Activated naive CD8-positive, alpha-beta T cell treated with anti-CD3 and anti-CD28 coated beads, Interleukin-2, amount 50 U/mL, for 16 hours (primary cell): ENCODE measurements at regions not wholly inside any gene's neighbourhood (a gene's known extent, or its start where the extent isn't known, plus 50 kb on each side); places are given as distances from the start of the nearest gene placed in this dataset.
"Not testable (repeated sequence)": the region's sequence is repeated elsewhere in the genome, so short reads cannot be mapped to it uniquely, and the experiment has no call there.

ENCODE experiments used
- DNase-seq: peaks from one replicate; pipeline ENCODE4 v3.0.0-alpha.2; 2020; ENCODE audit warnings: low read depth, low spot score

GRCh38 chr12:107369006-107369405 is 275.7 kb upstream of the CRY1 start:
- no peak for DNase-seq

GRCh38 chr12:107369679-107370078 is 276.3 kb upstream of the CRY1 start:
- DNase-seq = no peak

DNA sequence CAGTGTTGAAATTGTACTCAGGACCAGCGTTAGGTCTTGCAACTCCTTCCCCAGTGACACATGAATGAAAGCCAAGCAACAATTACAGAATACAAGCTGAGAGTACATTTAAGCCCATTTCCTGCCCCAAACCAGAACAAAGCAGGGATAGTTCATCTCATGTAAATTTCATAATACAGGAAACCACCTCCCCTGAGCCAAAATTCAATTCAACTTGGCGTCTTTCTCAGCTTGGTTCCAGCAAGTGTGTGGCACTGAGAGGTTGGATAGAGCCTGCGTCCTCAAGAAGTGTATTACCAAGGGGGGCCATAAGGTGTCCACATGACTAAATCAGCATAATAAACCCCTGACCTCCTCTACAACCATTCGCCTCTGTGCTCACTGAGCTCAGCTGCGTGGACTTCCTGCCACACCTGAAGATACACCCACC is 278.9 kb upstream of the CRY1 start:
- no peak for DNase-seq

DNA sequence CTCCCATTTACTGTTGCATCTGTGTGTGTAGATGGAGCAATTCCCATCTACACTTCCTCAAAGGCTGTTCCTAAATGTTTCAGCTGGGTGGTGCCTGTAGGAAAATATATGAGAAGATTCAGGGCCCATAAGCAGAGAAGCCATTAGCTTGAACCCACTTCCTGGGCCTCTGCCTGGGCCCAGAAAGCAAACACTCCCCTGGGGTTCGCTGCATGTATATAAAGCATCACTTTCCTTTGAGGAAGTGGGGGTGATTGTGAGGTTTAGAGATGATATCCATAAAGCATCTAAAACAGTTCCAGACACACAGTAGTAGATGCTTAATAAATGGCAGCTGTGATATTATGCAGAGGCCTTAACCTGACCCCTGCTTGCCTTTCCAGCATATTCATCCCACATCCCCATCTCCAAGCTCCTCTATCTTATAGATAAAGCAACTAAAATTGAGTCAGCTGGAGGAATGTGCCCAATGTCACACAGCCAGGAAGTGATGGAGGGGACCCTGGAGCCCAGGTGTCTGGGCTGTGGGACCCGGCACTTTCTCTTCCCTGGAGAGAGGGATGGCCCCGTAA is 280.0 kb upstream of the CRY1 start:
- DNase-seq = no peak

DNA sequence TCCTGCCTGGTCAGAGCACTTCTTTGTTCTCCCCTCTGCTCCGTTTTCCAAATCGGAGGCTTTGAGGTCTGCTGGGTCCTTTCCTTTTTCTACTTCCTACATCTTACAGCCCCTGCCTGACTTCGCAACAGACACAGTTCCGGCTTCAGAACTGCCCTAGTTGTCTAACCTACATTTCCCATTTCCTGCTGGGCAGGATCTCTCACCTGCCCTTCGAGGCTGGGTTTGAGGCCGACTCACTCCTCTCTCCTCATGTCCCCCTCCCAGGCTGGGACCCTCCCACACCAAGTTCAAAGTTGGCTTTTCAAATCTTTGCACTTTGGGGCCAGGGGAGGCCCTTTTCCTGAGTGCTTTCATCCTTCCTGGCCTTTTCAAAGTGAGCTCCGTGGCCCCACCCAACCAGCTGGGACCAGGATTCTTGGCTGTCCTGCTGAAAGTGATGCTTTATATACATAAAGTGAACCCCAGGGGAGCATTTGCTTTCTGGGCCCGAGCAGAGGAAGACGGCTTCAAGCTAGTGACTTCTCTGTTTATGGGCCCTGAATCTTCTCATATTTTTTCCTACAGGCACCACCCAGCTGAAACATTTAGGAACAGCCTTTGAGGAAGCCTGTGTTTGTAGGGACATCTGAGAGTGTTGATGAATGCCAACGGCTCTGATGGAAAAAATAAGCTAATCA is 281.0 kb upstream of the CRY1 start:
- no peak for DNase-seq

DNA sequence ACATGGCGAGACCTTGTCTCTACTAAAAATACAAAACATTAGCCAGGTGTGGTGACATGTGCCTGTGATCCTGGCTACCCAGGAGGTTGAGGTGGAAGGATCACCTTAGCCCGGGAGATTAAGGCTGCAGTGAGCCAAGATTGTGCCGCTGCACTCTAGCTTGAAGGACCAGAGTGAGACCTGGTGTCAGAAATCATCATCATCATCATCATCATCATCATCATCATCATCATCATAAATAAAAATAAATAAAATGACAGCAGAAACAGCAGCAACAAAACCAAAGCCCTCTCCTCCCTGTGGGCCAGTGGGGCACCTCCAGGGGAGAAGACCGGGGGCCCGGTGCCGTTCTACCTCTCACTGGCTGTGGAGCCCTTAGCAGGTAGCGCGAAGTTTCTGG is 281.9 kb upstream of the CRY1 start:
- DNase-seq = no peak

GRCh38 chr12:107377596-107378385 is 284.4 kb upstream of the CRY1 start:
- DNase-seq = no peak

- DNase-seq = no peak
Measured at GRCh38 chr12:107378609-107379008, 285.3 kb upstream of the CRY1 start.

GRCh38 chr12:107379142-107379851 is 285.9 kb upstream of the CRY1 start:
- DNase-seq = not testable (repeated sequence)

- no peak for DNase-seq
Measured at GRCh38 chr12:107379852-107380567, 286.7 kb upstream of the CRY1 start.

GRCh38 chr12:107384645-107385044 is 291.3 kb upstream of the CRY1 start:
- no peak for DNase-seq

DNA sequence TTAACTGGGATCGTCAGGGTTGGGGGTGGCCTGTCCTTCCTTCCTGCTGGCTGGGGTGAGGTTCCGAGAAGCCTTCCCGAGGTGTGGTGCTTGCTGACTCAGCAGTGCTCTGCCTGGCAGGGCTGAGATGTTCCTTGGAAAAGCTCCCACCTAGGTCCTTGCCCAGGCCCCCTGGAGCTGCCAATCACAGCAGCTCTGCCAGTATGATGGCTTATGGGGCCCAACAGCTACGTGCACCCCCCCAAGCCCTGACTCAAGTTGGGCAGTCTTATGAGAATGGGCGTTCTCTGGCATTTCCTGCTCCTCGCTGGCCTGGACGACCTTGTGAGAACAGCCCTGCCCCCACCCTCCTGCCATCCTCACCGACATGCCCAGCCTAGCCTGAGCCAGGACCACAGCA is 292.2 kb upstream of the CRY1 start:
- DNase-seq = no peak

- no peak for DNase-seq
Measured at GRCh38 chr12:107386569-107386968, 293.2 kb upstream of the CRY1 start.

- DNase-seq = no peak
Measured at GRCh38 chr12:107388263-107388662, 294.9 kb upstream of the CRY1 start.

GRCh38 chr12:107390414-107390813 is 295.2 kb upstream of the PWP1 start:
- no peak for DNase-seq

DNA sequence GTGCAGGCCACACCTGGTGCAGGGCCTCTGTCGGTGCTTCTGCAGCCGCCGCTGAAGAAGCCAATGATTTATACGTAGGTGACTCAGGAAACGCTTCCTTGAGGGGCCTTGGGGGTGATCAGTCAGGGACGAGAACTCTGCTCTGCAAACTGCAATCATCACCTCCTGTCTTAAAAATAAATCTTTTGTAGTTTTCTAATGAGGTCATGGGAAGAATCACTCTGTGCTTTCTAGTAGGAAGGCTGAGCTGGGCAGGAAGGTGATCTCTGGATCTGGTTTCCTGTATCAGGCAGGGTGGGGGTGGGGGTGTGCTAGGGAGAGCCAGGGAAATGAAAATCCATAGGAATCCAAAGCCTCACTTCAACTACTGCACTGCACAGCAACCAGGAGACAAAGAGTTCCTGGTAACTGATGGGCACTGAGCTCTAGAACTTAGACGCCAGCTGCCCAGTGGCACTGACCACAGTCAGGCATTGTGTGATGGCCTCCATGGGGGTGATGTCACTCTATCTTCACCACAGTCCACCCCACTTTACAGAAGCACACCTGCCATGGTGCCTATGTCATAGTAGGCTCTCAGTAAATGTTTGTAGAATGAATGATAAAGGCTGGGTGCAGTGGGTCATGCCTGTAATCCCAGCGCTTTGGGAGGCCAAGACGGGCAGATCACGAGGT is 292.4 kb upstream of the PWP1 start:
- DNase-seq = no peak

DNA sequence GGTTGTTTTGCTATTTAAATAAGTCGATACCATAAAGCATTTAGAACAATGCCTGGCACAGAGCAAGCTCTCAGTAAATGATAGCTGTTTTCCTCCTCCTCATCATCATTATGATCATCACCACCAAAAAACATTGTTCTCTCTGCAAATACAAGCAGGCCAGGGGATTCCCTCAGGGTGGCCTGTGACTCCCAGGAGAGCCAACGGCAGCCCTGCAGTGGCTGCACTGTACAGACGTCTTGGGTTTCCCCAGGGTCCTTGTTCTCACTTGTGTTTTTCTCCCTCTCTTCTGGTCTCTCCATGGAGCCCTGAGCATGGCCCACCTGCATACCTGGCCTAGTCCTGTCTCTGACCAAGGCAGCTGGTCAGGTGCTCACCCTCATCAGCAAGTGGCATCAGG is 290.9 kb upstream of the PWP1 start:
- no peak for DNase-seq

DNA sequence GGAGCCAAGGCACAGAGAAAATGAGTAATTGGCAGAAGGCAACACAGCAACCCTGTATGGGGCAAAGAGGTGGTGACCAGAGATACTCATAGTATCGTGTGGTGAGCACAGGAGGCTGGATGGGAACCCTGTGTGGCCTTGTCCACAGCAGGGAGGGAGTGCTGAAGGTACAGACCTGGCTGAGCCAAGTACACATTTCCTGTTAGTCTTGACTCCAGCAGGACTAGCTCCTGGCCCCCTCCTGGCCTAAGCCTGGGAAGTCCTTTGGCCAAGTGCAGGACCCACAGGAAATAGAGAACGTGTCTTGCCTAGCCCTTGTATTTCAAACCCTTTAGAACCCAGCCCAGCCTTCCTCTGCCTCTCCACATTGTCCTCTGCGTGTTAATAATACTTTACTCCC is 289.8 kb upstream of the PWP1 start:
- DNase-seq = no peak

DNA sequence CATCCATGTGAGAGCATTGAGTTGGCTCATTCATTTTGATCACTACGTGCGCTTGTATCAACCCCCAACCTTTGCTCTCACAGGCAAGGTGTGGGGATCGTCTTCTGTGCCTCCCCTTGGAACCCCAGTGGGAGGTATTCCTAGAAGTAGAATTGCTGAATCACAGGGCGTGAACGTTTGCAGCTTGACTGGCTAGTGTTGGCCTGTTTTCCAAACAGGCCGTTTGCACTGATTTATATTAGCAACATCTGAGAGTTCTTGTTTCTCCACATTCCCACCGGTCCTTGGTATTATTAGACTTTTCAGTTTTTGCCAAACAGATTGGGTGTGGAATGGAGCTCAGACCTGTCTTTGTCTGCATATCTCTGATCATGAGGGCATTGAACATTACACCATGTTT is 288.6 kb upstream of the PWP1 start:
- DNase-seq = no peak

DNA sequence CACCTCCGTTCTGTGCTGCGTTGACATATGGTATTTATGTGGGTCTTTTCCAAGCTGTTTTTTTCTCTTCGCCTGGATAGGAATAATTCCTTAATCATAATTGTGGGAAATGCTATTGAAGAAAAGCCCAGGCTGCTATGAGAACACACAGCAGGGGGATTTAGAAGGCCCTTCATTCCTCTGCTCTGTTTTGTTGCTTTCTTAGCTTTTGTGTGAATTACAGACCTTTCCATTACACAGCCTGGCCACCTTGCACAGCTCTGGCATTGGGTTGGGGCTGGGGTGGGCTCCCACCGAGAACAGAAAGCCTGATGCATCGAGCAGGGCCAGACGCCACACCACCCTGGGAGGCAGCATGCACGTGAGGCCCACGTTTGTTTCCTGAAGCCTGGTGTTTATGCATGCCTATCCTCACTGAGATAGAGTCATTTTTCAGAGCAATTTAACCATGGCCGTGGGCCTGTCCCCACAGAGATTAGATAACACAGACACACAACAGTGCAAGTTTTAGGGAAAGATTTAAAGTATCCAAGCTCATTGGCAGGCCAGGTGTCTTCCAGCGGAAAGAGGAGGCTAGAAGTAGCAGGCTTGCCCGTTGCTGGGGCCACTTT is 287.6 kb upstream of the PWP1 start:
- no peak for DNase-seq

- no peak for DNase-seq
Measured at GRCh38 chr12:107399046-107399445, 286.6 kb upstream of the PWP1 start.
